ENCODE measurements at regions not wholly inside any gene's neighbourhood (a gene's known extent, or its start where the extent isn't known, plus 50 kb on each side); places are given as distances from the start of the nearest gene placed in this dataset.

GRCh38 chr6:163688739-163689362 lies 274.3 kb downstream of the QKI start:
- no peak for DNase-seq

GRCh38 chr6:163687075-163687474 lies 272.6 kb downstream of the QKI start:
- intact Hi-C loops (cut with DNase I), result no loop called here
- ATAC-seq (ENCODE audit: poor library complexity) (no peak), DNase-seq (no peak)

More at GRCh38 chr6:163688739-163689362, 274.3 kb downstream of the QKI start:
- intact Hi-C loops (cut with DNase I), result no loop called here
- no peak for ATAC-seq (ENCODE audit: poor library complexity)

GRCh38 chr6:163686301-163686700 lies 271.8 kb downstream of the QKI start:
- no peak for ATAC-seq (ENCODE audit: poor library complexity)
- intact Hi-C loops (cut with DNase I), result no loop called here
- DNase-seq, result no peak

- intact Hi-C loops (cut with DNase I), result no loop called here
- ATAC-seq (ENCODE audit: poor library complexity), result no peak
These were observed 268.6 kb downstream of the QKI start for GRCh38 chr6:163683105-163683622.

GRCh38 chr6:163679753-163680152 lies 265.2 kb downstream of the QKI start:
- ATAC-seq (ENCODE audit: poor library complexity) (no peak), DNase-seq (no peak)
- intact Hi-C loops (cut with DNase I), result no loop called here

More at GRCh38 chr6:163683105-163683622, 268.6 kb downstream of the QKI start:
- no peak for DNase-seq

GRCh38 chr6:163679012-163679660 lies 264.6 kb downstream of the QKI start:
- ATAC-seq (ENCODE audit: poor library complexity) (no peak), DNase-seq (no peak)
- intact Hi-C loops (cut with DNase I), result no loop called here

GRCh38 chr6:163675611-163676010 lies 261.1 kb downstream of the QKI start:
- DNase-seq, result no peak
- ATAC-seq (ENCODE audit: poor library complexity), result no peak
- intact Hi-C loops (cut with DNase I), result no loop called here

GRCh38 chr6:163672710-163673109 lies 258.2 kb downstream of the QKI start:
- ATAC-seq (ENCODE audit: poor library complexity), result no peak
- intact Hi-C loops (cut with DNase I), result no loop called here

GRCh38 chr6:163671791-163672190 lies 257.3 kb downstream of the QKI start:
- DNase-seq (no peak), ATAC-seq (ENCODE audit: poor library complexity) (no peak)
- intact Hi-C loops (cut with DNase I), result no loop called here

More at GRCh38 chr6:163672710-163673109, 258.2 kb downstream of the QKI start:
- no peak for DNase-seq

GRCh38 chr6:163671355-163671754 lies 256.8 kb downstream of the QKI start:
- no peak for DNase-seq
- intact Hi-C loops (cut with DNase I), result no loop called here
- ATAC-seq (ENCODE audit: poor library complexity), result no peak

- no peak for ATAC-seq (ENCODE audit: poor library complexity)
- no peak for DNase-seq
- intact Hi-C loops (cut with DNase I), result no loop called here
These were observed 255.8 kb downstream of the QKI start for GRCh38 chr6:163670336-163670735.

- ATAC-seq (ENCODE audit: poor library complexity), result no peak
- intact Hi-C loops (cut with DNase I), result no loop called here
- no peak for DNase-seq
These were observed 253.5 kb downstream of the QKI start for GRCh38 chr6:163668061-163668426.

GRCh38 chr6:163667372-163668060 lies 253.0 kb downstream of the QKI start:
- no peak for DNase-seq
- ATAC-seq (ENCODE audit: poor library complexity), result peak; percentile 74
- intact Hi-C loops (cut with DNase I), result no loop called here

GRCh38 chr6:163665464-163665863 lies 250.9 kb downstream of the QKI start:
- intact Hi-C loops (cut with DNase I), result no loop called here
- DNase-seq (no peak), ATAC-seq (ENCODE audit: poor library complexity) (no peak)

- intact Hi-C loops (cut with DNase I), result no loop called here
- ATAC-seq (ENCODE audit: poor library complexity) (no peak), DNase-seq (no peak)
These were observed 249.1 kb downstream of the QKI start for GRCh38 chr6:163663575-163663974.

- DNase-seq (no peak), ATAC-seq (ENCODE audit: poor library complexity) (no peak)
- intact Hi-C loops (cut with DNase I), result no loop called here
These were observed 248.2 kb downstream of the QKI start for GRCh38 chr6:163662604-163663225.

GRCh38 chr6:163661272-163661671 lies 246.8 kb downstream of the QKI start:
- no peak for ATAC-seq (ENCODE audit: poor library complexity)
- intact Hi-C loops (cut with DNase I), result no loop called here
- DNase-seq, result no peak

- intact Hi-C loops (cut with DNase I), result no loop called here
- ATAC-seq (ENCODE audit: poor library complexity), result no peak
These were observed 245.3 kb downstream of the QKI start for GRCh38 chr6:163659803-163660202.

More at GRCh38 chr6:163659803-163660202, 245.3 kb downstream of the QKI start:
- DNase-seq, result no peak
